ENCODE measurements at regions not wholly inside any gene's neighbourhood (a gene's known extent, or its start where the extent isn't known, plus 50 kb on each side); places are given as distances from the start of the nearest gene placed in this dataset.

GRCh38 chr9:124190761-124191160 lies 67.0 kb upstream of the NEK6 start:
- no peak for TF ChIP-seq ZFP30 (CRISPR knock-in tag; IDR thresholded peaks at IDR 0.05)
- TF ChIP-seq SNAI2 (CRISPR knock-in tag; IDR thresholded peaks at IDR 0.05) = no peak
- ATAC-seq = no peak

GRCh38 chr9:124191691-124192395 lies 65.9 kb upstream of the NEK6 start:
- TF ChIP-seq TOX (CRISPR knock-in tag; IDR thresholded peaks at IDR 0.05; ENCODE audit: borderline replicate concordance) = no peak
- TF ChIP-seq ZNF8 (CRISPR knock-in tag; IDR thresholded peaks at IDR 0.05) = no peak
- TF ChIP-seq ZC3H10 (CRISPR knock-in tag; IDR thresholded peaks at IDR 0.05) = no peak
- no peak for TF ChIP-seq GLIS3 (CRISPR knock-in tag; IDR thresholded peaks at IDR 0.05)
- no peak for TF ChIP-seq RARB (CRISPR knock-in tag; IDR thresholded peaks at IDR 0.05)
- TF ChIP-seq SNAI2 (CRISPR knock-in tag; IDR thresholded peaks at IDR 0.05) = no peak
- no peak for TF ChIP-seq TCF4 (CRISPR knock-in tag; IDR thresholded peaks at IDR 0.05; ENCODE audit: borderline replicate concordance)
- no peak for TF ChIP-seq ZFP3 (CRISPR knock-in tag; IDR thresholded peaks at IDR 0.05)
- no peak for TF ChIP-seq TSHZ2 (CRISPR knock-in tag; IDR thresholded peaks at IDR 0.05)
- TF ChIP-seq ZNF70 (CRISPR knock-in tag; IDR thresholded peaks at IDR 0.05) = no peak
- TF ChIP-seq ZNF565 (CRISPR knock-in tag; conservative IDR thresholded peaks at IDR 0.05; ENCODE audit: low read depth) = no peak
- TF ChIP-seq PPARA (CRISPR knock-in tag; IDR thresholded peaks at IDR 0.05; ENCODE audit: borderline replicate concordance) = no peak
- ATAC-seq = no peak

GRCh38 chr9:124196814-124197176 lies 61.0 kb upstream of the NEK6 start:
- TF ChIP-seq CSRNP3 (CRISPR knock-in tag; IDR thresholded peaks at IDR 0.05) = no peak
- no peak for TF ChIP-seq CSDC2 (CRISPR knock-in tag; IDR thresholded peaks at IDR 0.05)
- TF ChIP-seq BACH2 (CRISPR knock-in tag; IDR thresholded peaks at IDR 0.05; ENCODE audit: borderline replicate concordance) = no peak
- TF ChIP-seq RARB (CRISPR knock-in tag; IDR thresholded peaks at IDR 0.05) = no peak
- TF ChIP-seq POU6F1 (CRISPR knock-in tag; IDR thresholded peaks at IDR 0.05; ENCODE audit: borderline replicate concordance, low read depth) = no peak
- TF ChIP-seq TCF4 (CRISPR knock-in tag; IDR thresholded peaks at IDR 0.05; ENCODE audit: borderline replicate concordance) = no peak
- no peak for TF ChIP-seq ISL1 (CRISPR knock-in tag; IDR thresholded peaks at IDR 0.05)
- TF ChIP-seq ZNF70 (CRISPR knock-in tag; IDR thresholded peaks at IDR 0.05) = no peak
- no peak for TF ChIP-seq SNAI2 (CRISPR knock-in tag; IDR thresholded peaks at IDR 0.05)
- TF ChIP-seq ARNTL (CRISPR knock-in tag; IDR thresholded peaks at IDR 0.05; ENCODE audit: borderline replicate concordance, low read depth) = no peak
- TF ChIP-seq TSHZ2 (CRISPR knock-in tag; IDR thresholded peaks at IDR 0.05) = no peak
- TF ChIP-seq PPARA (CRISPR knock-in tag; IDR thresholded peaks at IDR 0.05; ENCODE audit: borderline replicate concordance) = no peak
- TF ChIP-seq GLIS3 (CRISPR knock-in tag; IDR thresholded peaks at IDR 0.05) = no peak
- ATAC-seq = no peak
